ENCODE measurements at regions not wholly inside any gene's neighbourhood (a gene's known extent, or its start where the extent isn't known, plus 50 kb on each side); places are given as distances from the start of the nearest gene placed in this dataset.
"Not testable (repeated sequence)": the region's sequence is repeated elsewhere in the genome, so short reads cannot be mapped to it uniquely, and the experiment has no call there.

DNA sequence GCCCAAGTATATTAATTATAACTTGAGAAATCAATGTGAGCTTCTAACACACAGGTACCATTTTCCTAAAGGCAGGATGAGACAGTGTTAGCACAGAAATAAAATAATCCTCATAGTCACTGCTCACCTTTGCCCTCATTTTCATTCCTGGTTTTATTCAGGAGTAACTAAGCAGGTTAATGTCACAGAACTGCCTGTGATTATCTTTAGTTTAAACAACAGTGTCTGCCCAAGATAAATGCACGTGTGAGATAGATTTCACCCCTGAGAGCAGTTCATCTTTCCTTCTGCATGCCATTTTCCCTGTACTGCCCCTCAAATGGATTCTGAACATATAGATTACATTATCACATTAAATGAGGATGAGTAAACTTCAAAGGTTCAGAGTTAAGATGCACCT is 250.7 kb downstream of the RMST start:
- no peak for DNase-seq (ENCODE audit: low spot score)

DNA sequence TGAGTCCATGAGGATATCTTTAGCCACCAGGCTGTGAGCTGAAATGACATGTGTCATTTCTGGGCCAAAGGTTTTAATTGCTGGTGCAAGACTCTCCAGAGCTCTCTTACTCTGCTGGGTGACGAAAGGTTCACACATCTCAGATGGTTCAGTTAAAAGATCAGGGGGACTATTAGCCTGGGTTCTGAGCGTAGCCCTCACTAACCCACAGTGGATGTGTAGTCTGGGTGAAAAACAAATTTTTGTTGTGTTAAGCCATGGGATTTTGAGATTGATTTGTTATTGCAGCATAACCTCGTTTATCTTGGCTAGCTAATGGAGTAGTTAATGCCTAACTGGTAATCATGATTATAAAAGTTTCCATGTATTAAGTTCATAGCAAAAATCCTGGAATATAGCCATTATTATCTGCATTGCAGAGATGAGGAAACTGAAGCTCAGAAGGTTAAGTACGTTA is 251.5 kb downstream of the RMST start:
- DNase-seq (ENCODE audit: low spot score): no peak

DNA sequence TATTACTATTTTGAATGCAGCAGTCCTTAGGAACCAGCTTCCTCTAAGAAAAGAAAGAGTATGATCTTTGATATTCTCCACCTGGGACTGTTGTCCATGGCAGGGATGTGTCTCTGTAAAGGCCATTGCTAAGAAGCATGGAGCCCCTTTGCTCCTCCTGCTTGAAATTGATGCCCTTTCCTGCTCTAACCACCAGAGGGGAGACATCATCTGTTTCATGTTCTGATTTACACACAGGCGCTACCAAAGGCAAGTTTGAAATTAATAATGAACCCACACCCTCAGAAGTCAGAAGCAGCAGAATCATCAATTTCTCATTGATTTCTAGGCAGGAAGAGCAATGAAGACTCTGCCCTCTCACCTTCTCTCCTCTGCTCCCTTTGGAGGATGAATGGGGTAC is 253.8 kb downstream of the RMST start:
- DNase-seq (ENCODE audit: low spot score): peak; percentile 21

DNA sequence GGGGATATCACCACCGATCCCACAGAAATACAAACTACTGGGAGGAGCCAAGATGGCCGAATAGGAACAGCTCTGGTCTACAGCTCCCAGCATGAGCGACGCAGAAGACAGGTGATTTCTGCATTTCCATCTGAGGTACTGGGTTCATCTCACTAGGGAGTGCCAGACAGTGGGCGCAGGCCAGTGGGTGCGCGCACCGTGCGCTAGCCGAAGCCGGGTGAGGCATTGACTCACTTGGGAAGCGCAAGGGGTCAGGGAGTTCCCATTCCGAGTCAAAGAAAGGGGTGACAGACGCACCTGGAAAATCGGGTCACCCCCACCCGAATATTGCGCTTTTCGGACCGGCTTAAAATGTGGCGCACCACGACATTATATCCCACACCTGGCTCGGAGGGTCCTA is 261.2 kb downstream of the RMST start:
- DNase-seq (ENCODE audit: low spot score): not testable (repeated sequence)

DNA sequence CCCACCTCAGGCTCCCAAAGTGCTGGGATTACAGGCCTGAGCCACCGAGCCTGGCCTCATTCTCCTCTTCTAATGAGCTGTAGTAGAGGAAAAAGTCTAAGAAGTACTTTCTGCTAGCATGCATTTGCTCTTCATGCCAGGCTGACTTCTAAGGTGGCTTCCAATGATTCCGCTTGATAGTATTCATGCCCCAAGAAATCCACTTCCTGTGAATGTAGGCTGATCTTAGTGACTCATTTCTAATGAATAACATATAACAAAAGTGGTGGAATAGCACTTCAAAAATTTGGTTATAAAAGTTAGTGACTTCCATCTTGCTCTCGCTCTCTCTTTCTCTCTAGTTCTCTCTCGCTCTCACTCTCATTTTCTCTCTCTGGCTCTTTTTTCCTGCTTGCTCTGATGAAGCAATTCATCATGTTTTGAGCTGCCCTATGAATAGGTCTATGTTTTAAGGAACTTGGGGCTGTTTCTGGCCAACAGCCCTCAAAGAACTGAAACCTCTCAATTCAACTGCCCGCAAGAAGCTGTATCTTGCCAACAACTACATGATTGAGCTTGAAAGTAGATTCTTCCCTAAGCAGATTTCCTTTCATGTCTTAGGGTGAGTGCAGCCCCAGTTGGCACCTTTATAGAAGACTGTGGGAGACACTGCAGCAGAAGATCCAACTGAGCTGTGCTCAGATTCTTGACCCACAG is 282.9 kb downstream of the RMST start:
- no peak for DNase-seq (ENCODE audit: low spot score)

DNA sequence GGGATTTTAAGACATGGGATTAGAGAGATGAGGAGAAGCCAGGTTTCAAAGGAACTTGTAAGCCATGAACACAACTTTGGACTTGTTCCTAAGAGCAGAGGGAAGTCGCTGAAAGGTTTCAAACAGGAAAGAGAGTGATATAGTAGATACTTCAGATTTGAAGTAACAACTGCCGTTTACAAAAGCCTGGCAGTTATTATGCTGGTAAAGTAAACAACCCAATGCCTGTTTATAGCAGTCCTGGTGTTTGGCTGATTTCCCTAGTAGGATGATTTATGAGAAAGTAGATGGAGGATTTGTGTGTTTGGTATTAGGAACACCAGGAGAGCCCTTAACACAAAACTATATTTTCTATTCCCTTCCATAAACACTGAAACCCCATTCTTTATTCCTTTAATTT is 285.7 kb downstream of the RMST start:
- no peak for DNase-seq (ENCODE audit: low spot score)

DNA sequence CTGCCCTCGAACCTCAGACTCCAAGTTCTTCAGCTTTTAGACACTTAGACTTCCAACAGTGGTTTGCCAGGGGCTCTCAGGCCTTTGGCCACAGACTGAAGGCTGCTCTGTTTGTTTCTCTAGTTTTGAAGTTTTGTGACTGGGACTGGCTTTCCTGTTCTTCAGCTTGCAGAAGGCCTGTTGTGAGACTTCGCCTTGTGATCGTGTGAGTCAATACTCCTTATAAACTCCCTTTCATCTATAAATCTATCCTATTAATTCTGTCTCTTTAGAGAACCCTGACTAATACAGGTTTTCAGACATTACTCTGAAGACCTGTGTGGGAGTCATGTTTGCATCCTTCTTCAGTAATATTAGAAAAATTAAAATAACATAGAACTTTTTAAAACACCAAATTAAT is 289.1 kb downstream of the RMST start:
- DNase-seq (ENCODE audit: low spot score): no peak

DNA sequence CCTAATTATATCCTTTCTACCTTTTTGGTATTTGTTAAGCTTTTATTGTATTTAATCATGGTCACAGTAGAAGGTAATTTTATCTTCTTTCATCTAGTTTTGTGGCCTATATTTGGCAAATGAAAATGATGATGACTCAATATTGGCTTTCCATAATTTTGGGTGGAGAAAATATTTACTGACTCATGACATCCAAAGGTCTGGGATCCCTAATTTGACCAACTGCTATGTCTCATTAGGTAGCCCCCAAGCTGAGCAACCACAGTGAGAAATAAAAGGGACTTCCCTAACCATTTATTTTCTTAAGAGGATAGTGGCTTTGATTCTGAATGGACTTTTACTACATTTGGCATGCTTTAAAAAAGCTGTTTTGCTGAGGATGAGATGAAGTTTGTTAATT is 289.5 kb downstream of the RMST start:
- DNase-seq (ENCODE audit: low spot score): peak; percentile 1

DNA sequence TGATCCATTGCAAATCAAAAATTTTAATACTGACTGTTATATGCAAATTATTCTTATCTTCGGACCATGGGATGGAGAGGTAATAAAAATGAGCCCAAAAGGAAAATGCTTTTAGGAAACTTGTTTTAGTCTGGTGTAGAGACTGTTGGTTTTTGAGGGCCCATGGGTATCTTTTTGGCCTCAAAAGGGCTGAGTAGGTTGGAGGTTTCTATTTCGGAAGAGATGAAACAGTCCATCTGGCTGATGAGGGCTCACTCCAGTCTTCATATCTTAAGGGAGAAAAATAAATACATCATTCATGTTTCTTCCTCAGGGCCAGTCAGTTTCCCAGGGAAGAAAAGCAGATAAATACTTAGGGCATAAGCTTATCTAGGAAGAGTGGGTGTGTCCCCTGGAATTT is 290.7 kb downstream of the RMST start:
- DNase-seq (ENCODE audit: low spot score): no peak

DNA sequence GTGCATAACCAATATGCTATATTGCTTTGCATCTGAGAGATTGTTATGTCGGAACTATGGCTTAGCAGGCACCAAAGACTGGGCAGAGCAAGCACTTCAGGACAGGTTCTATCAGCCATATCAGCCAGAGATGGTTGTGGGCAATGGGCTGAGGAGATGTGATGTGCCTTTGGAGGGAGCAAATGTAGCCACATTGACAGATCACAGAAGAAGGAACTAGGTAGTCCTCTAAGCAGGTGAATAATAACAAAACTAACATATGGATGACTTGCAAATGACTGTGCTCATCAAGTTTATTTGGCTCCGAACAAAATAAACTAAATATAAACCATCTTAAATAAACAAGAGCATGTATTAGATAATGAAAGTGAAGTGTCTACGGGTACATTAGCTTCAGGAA is 291.7 kb downstream of the RMST start:
- no peak for DNase-seq (ENCODE audit: low spot score)

DNA sequence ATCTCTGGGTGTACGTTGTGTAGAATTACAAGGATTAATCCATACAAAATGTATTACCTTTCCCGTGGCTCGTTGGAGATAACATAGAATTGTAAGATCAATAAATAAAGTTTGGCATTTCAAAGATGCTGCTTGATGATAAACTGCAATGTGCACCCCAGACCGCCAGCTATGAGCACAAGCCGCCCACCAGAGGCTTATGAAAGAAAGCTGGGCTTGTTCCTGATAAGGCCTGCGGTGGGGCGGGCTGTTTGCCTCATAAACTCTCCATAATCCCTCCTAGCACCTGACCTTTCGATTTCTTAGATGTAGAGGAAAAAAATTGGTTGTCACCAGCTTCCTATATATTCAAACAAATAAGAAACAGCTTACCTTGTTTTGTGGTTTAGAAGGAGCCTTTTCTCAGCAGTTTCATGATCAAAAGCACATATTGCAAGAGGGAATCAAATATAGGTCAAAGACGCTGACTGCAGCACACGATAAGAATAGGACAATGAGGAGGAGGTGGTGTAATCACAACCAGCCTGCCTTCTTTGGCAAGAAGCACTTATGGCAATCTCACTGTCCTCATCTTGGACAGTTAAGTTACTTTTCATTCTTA is 293.6 kb downstream of the RMST start:
- DNase-seq (ENCODE audit: low spot score): no peak

DNA sequence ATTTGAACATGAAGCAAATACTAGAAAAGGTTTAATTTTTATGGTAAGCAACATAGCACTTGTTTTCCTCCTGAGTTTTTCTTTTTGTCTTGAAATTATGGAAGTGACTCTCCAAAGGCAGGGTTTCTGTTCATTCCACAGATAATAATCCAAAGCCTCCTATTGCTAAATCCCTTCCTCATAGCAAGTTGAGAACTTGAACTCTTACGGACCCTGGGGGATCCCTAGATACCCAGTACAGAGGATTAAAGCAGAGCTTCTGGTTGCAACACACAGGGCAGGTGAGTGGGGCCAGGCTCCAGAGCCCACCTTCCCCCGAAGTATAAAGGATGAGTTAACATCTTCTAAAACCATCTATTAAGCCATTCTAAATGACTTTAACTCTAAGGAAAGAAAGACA is 294.1 kb downstream of the RMST start:
- DNase-seq (ENCODE audit: low spot score): no peak

DNA sequence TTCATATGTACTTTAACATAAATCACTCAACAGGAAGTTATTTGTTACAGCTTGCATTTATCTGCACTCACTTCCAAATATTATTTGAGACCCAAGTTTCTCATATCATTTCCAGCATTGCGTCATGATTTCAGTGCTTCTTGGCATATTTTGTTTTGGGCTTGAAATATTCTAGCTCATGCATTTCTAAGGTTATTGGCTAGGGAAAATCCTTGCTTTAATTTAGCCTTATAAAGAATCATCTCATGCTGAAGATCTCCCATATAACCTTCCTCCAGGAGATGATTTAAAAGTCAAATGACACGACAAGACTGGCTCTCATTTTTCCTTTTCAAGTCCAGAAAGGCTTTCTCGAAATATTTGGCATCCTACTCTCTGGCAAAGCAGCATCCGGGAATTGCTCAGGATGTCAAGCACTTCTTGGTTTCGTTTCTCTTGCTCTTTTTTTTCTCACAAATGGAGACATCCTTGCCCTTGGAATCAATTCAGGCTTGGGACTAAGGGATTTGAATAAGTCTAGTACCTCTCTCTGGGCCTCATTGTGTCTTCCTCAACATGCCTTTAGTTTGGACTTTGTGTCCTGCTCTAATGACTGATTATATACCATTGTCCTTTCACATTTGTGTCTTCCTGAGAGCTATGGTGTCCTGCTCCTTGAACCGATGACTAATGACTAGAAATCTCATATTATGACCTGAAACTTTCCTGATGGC is 295.0 kb downstream of the RMST start:
- DNase-seq (ENCODE audit: low spot score): no peak

DNA sequence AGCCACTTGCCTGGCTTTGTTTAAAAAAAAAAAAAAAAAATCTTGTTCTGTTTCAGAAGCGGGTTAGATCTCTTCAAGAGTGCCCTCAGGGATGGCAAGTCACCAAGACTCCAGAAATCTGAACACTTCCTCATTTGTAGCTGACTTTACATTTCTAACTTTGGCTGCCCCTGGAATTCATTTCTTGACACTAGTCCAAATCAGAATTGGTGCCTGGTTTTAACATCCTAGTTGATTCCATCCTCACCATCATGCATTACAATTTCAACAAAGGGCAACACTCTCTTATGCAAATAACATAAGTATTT is 295.5 kb downstream of the RMST start:
- no peak for DNase-seq (ENCODE audit: low spot score)

DNA sequence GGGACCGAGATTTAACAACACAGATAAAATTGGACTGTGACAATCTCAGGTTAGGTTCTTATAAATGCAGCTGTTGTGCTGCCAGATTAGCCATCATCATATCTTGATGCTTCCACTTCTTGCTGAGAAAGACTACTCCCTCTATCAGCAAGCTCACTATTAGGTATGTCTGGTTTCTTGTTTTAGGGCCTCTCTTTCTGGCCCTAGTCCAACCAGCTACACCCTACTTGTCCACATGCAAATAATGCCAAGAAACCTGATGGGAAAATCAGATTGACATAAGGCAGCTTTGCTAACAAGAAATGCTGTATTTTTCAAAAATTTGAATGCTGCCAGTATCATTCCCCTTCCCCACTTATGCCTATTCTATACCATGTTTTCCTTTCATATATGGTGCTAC is 296.0 kb downstream of the RMST start:
- no peak for DNase-seq (ENCODE audit: low spot score)

DNA sequence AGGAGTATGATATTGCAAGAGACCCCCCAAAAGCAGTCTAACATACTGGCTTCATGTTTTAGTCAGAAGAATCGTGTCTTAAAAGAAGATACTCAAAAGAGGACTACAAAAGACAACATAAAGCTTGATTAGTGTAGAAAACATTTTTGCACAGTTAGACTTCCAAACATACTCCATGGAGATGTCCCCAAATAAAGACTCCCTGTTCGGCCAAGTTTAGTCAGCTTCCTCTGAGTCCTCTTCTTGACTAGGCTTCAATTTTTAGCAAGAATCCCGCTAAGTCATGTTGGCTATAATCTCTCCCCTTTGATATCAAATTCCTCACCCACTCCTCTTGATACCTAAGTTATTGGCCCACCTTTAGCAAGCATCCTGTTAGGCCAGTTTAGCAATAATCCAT is 298.0 kb downstream of the RMST start:
- DNase-seq (ENCODE audit: low spot score): no peak

DNA sequence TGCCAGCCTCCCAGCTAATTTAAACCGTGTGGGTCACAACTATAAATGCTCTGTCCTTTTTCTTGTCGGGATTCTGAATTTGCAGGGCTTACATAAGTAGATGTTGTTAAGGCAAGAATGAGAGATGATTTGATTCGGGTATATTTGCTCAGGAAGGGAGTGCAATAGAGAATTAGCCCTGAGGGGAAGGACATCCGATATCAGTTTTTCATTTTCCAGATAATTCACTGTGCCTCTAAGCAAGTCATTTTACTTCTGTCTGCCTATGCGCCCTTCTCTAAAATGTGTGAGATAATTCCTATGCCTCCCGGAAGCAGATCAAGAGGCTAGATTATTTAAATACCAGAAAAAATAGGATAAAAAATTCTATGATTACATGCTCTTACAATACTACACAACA is 300.5 kb downstream of the RMST start:
- no peak for DNase-seq (ENCODE audit: low spot score)

DNA sequence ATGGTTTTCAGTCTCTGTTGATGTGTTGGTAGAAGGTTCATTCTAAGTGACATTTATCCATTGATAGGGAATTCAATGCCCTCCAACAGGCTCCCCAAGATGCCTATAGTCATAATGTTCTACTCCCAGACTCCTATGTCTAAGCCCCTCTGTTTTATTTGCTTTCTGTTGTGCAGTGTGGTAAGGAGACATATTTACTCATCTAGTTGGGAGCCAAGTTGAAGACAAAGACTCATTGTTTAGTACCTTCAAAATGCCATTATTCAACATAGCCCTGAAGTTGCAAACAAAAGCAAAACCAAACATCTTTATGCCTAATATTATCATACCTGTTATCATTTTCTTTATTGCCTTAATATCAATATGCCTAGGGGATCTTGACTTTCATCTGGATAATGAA is 302.1 kb downstream of the RMST start:
- DNase-seq (ENCODE audit: low spot score): peak; percentile 2

DNA sequence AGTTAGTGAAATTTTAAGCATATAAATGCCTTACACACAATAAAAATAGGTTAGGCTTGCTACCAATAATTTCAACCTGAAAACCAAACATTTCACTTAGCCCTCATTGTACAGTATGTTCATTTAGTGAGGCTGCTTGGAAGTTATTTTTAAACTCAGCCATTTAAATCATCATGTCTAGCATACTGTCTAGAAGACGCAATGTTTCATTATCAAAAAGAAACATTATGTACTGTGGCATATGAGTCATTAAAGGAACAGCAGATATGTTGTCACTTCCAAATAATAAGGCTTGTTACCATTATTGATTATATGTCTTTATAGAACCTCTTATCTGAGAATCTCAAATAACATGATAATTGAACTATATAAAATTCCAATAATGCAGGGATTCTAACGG is 304.7 kb downstream of the RMST start:
- DNase-seq (ENCODE audit: low spot score): no peak

DNA sequence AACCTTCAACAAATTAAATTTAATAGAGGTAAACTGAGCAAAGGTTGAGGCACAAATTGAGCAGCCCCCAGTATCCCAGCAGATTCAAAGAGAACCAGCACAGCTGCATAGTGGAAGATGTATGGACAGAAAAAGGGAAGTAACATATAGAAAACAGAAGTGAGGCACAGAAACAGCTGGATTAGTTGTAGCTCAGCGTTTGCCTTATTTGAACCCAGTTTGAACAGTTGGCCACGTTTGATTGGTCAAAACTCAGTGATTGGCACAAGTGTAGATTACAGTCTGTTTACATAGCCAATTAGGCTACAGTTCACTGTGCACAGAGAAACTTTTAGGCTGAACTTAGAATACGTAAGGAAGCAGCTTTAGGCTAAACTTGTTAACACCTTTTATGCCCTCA is 315.5 kb downstream of the RMST start:
- no peak for DNase-seq (ENCODE audit: low spot score)

DNA sequence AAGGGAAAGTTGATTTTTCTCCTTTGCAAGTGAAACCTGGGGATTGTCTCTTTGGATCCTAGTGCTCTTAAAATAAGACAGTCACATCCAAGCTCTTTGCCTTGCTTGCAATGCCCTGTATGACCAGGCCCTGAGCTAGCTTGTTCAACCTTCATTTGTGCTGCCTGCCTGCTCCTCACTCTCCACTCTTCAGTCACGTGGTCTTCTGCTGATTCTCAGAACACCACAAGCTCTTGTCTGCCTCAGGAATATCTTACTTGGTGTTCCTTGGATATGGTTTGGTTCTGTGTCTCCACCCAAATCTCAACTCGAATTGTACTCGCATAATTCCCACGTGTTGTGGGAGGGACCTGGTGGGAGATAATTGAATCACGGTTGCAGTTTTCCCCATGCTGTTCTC is 318.7 kb downstream of the RMST start:
- peak; percentile 1 for DNase-seq (ENCODE audit: low spot score)

DNA sequence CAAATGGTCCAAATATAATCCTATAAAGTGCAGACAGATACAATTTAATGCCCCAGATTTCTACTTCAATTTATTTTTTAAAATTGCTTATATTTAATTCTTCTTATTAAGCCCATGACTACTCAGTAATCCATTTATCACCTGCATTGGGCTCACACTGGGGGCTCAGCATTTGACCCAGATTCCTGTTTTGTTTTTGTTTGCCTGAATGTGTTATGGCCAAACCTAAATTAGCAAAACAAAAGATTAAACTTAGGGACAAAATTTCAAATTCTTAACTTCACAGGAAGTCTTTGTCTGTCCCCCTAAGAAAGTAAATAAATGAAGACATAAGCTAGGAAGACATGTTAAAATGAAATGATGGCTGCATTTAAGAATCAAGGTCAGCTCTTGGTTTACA is 322.3 kb downstream of the RMST start:
- no peak for DNase-seq (ENCODE audit: low spot score)

DNA sequence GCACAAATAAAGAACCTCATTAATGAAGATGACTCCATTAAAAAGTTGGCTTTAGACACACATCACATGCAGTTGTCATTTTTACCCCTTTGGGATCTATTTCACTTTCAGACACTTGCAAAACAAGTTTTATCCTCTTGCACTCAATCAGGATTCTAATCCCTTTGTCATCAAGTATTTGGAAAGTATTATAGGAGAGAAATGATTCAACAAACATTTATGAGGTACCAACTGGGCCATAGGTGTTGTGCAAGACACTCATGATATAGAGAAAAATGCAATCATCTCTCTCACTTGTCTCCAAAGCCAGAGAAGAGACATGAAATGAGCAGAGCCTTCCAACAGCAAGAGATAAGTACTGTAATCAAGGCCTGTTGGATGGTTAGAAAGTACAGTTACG is 327.7 kb downstream of the RMST start:
- DNase-seq (ENCODE audit: low spot score): no peak

DNA sequence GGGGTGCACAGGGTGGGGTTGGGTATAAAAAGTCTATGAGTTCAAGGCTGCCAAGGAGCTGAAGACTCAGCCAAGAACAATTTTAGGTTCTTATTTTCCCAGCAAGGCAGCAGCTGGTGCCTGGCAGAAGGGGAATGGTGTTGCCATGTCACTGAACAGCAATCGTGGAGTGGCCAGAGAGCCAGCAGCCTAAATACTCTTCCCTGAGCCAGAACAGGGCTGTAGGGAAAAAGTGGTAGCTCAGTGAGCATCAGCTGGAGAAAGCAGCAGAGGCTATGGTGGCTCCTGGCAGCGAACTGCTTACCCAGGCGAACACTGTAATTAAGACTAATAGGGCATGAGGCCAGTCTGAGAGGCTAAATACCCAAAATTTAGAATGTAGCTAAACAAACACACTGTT is 334.9 kb downstream of the RMST start:
- DNase-seq (ENCODE audit: low spot score): no peak

Data from SW480 (cell line).